ENCODE measurements at regions not wholly inside any gene's neighbourhood (a gene's known extent, or its start where the extent isn't known, plus 50 kb on each side); places are given as distances from the start of the nearest gene placed in this dataset.
"Not testable (repeated sequence)": the region's sequence is repeated elsewhere in the genome, so short reads cannot be mapped to it uniquely, and the experiment has no call there.

GRCh38 chr7:23931633-23932032 is 221.6 kb downstream of the STK31 start:
- no peaks in the 10 kb centered on the region for H3K36me3 ChIP-seq (replicated peaks; ENCODE audit: low read depth, low read length)
- no peaks in the 10 kb centered on the region for H3K4me1 ChIP-seq (ENCODE audit: low read length)
- H3K9ac ChIP-seq (ENCODE audit: low read length) = no peak overlapping the region
- H3K4me3 ChIP-seq (ENCODE audit: low read length) = no peak overlapping the region
- no peak overlapping the region for H3K4me2 ChIP-seq (ENCODE audit: low read length)
- no peak overlapping the region for H3K27ac ChIP-seq (ENCODE audit: low read length)
- H2AFZ ChIP-seq (ENCODE audit: low read depth, low read length) = no peak overlapping the region
- H3K9me3 ChIP-seq (ENCODE audit: insufficient read depth, low read length) = no peaks in the 10 kb centered on the region
- no peaks in the 10 kb centered on the region for H4K20me1 ChIP-seq (ENCODE audit: insufficient read depth, low read length)
- no peak for TF ChIP-seq EZH2phosphoT487 (IDR thresholded peaks at IDR 0.05; ENCODE audit: low read depth)
- TF ChIP-seq, protein P1, sequence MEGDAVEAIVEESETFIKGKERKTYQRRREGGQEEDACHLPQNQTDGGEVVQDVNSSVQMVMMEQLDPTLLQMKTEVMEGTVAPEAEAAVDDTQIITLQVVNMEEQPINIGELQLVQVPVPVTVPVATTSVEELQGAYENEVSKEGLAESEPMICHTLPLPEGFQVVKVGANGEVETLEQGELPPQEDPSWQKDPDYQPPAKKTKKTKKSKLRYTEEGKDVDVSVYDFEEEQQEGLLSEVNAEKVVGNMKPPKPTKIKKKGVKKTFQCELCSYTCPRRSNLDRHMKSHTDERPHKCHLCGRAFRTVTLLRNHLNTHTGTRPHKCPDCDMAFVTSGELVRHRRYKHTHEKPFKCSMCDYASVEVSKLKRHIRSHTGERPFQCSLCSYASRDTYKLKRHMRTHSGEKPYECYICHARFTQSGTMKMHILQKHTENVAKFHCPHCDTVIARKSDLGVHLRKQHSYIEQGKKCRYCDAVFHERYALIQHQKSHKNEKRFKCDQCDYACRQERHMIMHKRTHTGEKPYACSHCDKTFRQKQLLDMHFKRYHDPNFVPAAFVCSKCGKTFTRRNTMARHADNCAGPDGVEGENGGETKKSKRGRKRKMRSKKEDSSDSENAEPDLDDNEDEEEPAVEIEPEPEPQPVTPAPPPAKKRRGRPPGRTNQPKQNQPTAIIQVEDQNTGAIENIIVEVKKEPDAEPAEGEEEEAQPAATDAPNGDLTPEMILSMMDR (IDR thresholded peaks at IDR 0.05; ENCODE audit: low read depth, low read length) = no peak
- no peaks in the 10 kb centered on the region for H3K27me3 ChIP-seq (ENCODE audit: low read depth, low read length)
- H3K79me2 ChIP-seq (ENCODE audit: low read length) = no peaks in the 10 kb centered on the region

GRCh38 chr7:23938215-23938614 is 228.2 kb downstream of the STK31 start:
- H3K27me3 ChIP-seq (ENCODE audit: low read depth, low read length) = no peaks in the 10 kb centered on the region
- no peak overlapping the region for H3K27ac ChIP-seq (ENCODE audit: low read length)
- H3K4me1 ChIP-seq (ENCODE audit: low read length) = no peaks in the 10 kb centered on the region
- H3K9ac ChIP-seq (ENCODE audit: low read length) = no peak overlapping the region
- no peaks in the 10 kb centered on the region for H3K36me3 ChIP-seq (replicated peaks; ENCODE audit: low read depth, low read length)
- H3K4me3 ChIP-seq (ENCODE audit: low read length) = no peak overlapping the region
- no peak overlapping the region for H2AFZ ChIP-seq (ENCODE audit: low read depth, low read length)
- H3K79me2 ChIP-seq (ENCODE audit: low read length) = no peaks in the 10 kb centered on the region
- TF ChIP-seq EZH2phosphoT487 (IDR thresholded peaks at IDR 0.05; ENCODE audit: low read depth) = no peak
- TF ChIP-seq, protein P1 (IDR thresholded peaks at IDR 0.05; ENCODE audit: low read depth, low read length) = no peak
- no peak overlapping the region for H3K4me2 ChIP-seq (ENCODE audit: low read length)
- H3K9me3 ChIP-seq (ENCODE audit: insufficient read depth, low read length) = no peaks in the 10 kb centered on the region
- no peaks in the 10 kb centered on the region for H4K20me1 ChIP-seq (ENCODE audit: insufficient read depth, low read length)

- Histone ChIP-seq H2AFZ (ENCODE audit: low read depth, low read length) (peak overlapping the region; percentile 59; the same call in 1 of the 2 replicates), H3K9me3 (ENCODE audit: insufficient read depth, low read length) (no peaks in the 10 kb centered on the region)
These were observed 229.0 kb downstream of the STK31 start for GRCh38 chr7:23938937-23939552.

GRCh38 chr7:23939747-23940146 is 229.7 kb downstream of the STK31 start:
- H4K20me1 ChIP-seq (ENCODE audit: insufficient read depth, low read length); H3K27ac ChIP-seq (ENCODE audit: low read length); H3K9ac ChIP-seq (ENCODE audit: low read length); H3K9me3 ChIP-seq (ENCODE audit: insufficient read depth, low read length); H3K4me1 ChIP-seq (ENCODE audit: low read length); H3K79me2 ChIP-seq (ENCODE audit: low read length); H3K4me3 ChIP-seq (ENCODE audit: low read length); H2AFZ ChIP-seq (ENCODE audit: low read depth, low read length); H3K27me3 ChIP-seq (ENCODE audit: low read depth, low read length); H3K4me2 ChIP-seq (ENCODE audit: low read length); H3K36me3 ChIP-seq (replicated peaks; ENCODE audit: low read depth, low read length): not testable (repeated sequence)

More at GRCh38 chr7:23938937-23939552, 229.0 kb downstream of the STK31 start:
- Histone ChIP-seq H3K4me2 (ENCODE audit: low read length) (no peak overlapping the region), H3K36me3 (replicated peaks; ENCODE audit: low read depth, low read length) (no peaks in the 10 kb centered on the region), H3K27me3 (ENCODE audit: low read depth, low read length) (no peaks in the 10 kb centered on the region), H3K4me1 (ENCODE audit: low read length) (no peaks in the 10 kb centered on the region), H3K4me3 (ENCODE audit: low read length) (no peak overlapping the region), H4K20me1 (ENCODE audit: insufficient read depth, low read length) (no peaks in the 10 kb centered on the region), H3K9ac (ENCODE audit: low read length) (no peak overlapping the region), H3K27ac (ENCODE audit: low read length) (no peak overlapping the region), H3K79me2 (ENCODE audit: low read length) (no peaks in the 10 kb centered on the region)
- TF ChIP-seq, protein P1 (IDR thresholded peaks at IDR 0.05; ENCODE audit: low read depth, low read length) = peak; percentile 58
- TF ChIP-seq EZH2phosphoT487 (IDR thresholded peaks at IDR 0.05; ENCODE audit: low read depth) = no peak
